NCI-H2029 treated with DMSO at 0.1 percent for 48 hours (cell line): ENCODE measurements at regions not wholly inside any gene's neighbourhood (a gene's known extent, or its start where the extent isn't known, plus 50 kb on each side); places are given as distances from the start of the nearest gene placed in this dataset.
"Not testable (repeated sequence)": the region's sequence is repeated elsewhere in the genome, so short reads cannot be mapped to it uniquely, and the experiment has no call there.

Experiments used
- DNase-seq: peaks from one replicate; lab custom pipeline; 2025; lab: John Stamatoyannopoulos, UW

- no peak for DNase-seq
These were observed 219.3 kb upstream of the PELI2 start for GRCh38 chr14:55898938-55899337.

- no peak for DNase-seq
These were observed 218.7 kb upstream of the PELI2 start for GRCh38 chr14:55899531-55899930.

- no peak for DNase-seq
These were observed 217.5 kb upstream of the PELI2 start for GRCh38 chr14:55900749-55901148.

- no peak for DNase-seq
These were observed 216.9 kb upstream of the PELI2 start for GRCh38 chr14:55901291-55901690.

GRCh38 chr14:55902241-55902640 is 216.0 kb upstream of the PELI2 start:
- DNase-seq: no peak

- DNase-seq: no peak
These were observed 214.1 kb upstream of the PELI2 start for GRCh38 chr14:55904086-55904485.

- DNase-seq: no peak
These were observed 210.1 kb upstream of the PELI2 start for GRCh38 chr14:55908106-55908505.

GRCh38 chr14:55909879-55910278 is 208.3 kb upstream of the PELI2 start:
- no peak for DNase-seq

GRCh38 chr14:55910601-55911243 is 207.5 kb upstream of the PELI2 start:
- peak; percentile 57 for DNase-seq

- no peak for DNase-seq
These were observed 206.4 kb upstream of the PELI2 start for GRCh38 chr14:55911776-55912175.

GRCh38 chr14:55912344-55912743 is 205.9 kb upstream of the PELI2 start:
- DNase-seq: no peak

- DNase-seq: no peak
These were observed 204.7 kb upstream of the PELI2 start for GRCh38 chr14:55913324-55914025.

- DNase-seq: no peak
These were observed 203.4 kb upstream of the PELI2 start for GRCh38 chr14:55914771-55915170.

- DNase-seq: no peak
These were observed 202.8 kb upstream of the PELI2 start for GRCh38 chr14:55915456-55915855.

GRCh38 chr14:55919800-55920199 is 198.4 kb upstream of the PELI2 start:
- not testable (repeated sequence) for DNase-seq

- DNase-seq: no peak
These were observed 196.7 kb upstream of the PELI2 start for GRCh38 chr14:55921511-55921910.

- peak; percentile 99 for DNase-seq
These were observed 192.2 kb upstream of the PELI2 start for GRCh38 chr14:55926007-55926406.

GRCh38 chr14:55927028-55927427 is 191.2 kb upstream of the PELI2 start:
- no peak for DNase-seq

- no peak for DNase-seq
These were observed 189.9 kb upstream of the PELI2 start for GRCh38 chr14:55928276-55928675.

- DNase-seq: no peak
These were observed 189.1 kb upstream of the PELI2 start for GRCh38 chr14:55929136-55929535.

- no peak for DNase-seq
These were observed 188.0 kb upstream of the PELI2 start for GRCh38 chr14:55930016-55930784.

GRCh38 chr14:55936691-55937090 is 181.5 kb upstream of the PELI2 start:
- DNase-seq: no peak

- DNase-seq: peak; percentile 93
These were observed 179.9 kb upstream of the PELI2 start for GRCh38 chr14:55938249-55938791.
